Neural cell (in vitro differentiated cells): ENCODE measurements at regions not wholly inside any gene's neighbourhood (a gene's known extent, or its start where the extent isn't known, plus 50 kb on each side); places are given as distances from the start of the nearest gene placed in this dataset.
A peak's percentile ranks its signal among the peaks of the same experiment; 100 is the strongest.
"Not testable (repeated sequence)": the region's sequence is repeated elsewhere in the genome, so short reads cannot be mapped to it uniquely, and the experiment has no call there.

Experiments used
- H2AFZ ChIP-seq: fragments of 200-600, 300-800 bp; sonication (generic), shearing (Covaris generic); 2 replicates; pipeline ENCODE4 v1.6.0; 2014; ENCODE audit warnings: low read depth, mild to moderate bottlenecking, antibody characterized with exemption, low read length, moderate library complexity
- H3F3A ChIP-seq: fragments of 200-600 bp; shearing (Covaris generic); 2 replicates; pipeline ENCODE4 v1.6.1; 2016; ENCODE audit warnings: mild to moderate bottlenecking, moderate library complexity, mixed read lengths, antibody characterized with exemption, low read length; ENCODE audit not compliant: insufficient read depth, poor library complexity, severe bottlenecking
- H3K27ac ChIP-seq: fragments of 200-600, 300-800 bp; sonication (generic), shearing (Covaris generic); 2 replicates; pipeline ENCODE4 v1.5.1; 2014; ENCODE audit warnings: mild to moderate bottlenecking, low read length, moderate library complexity
- H3K27me3 ChIP-seq: fragments of 300-800, 200-600 bp; sonication (generic), shearing (Covaris generic); 2 replicates; pipeline ENCODE4 v1.6.0; 2014; ENCODE audit warnings: mild to moderate bottlenecking, low read depth, low read length, moderate library complexity; ENCODE audit not compliant: insufficient read depth
- H3K36me3 ChIP-seq: fragments of 300-800, 200-600 bp; sonication (generic), shearing (Covaris generic); 2 replicates; pipeline ENCODE4 v1.5.1; 2014; ENCODE audit warnings: mild to moderate bottlenecking, antibody characterized with exemption, low read length, moderate library complexity; ENCODE audit not compliant: insufficient read depth
- H3K4me2 ChIP-seq: fragments of 300-800, 200-600 bp; sonication (generic), shearing (Covaris generic); 2 replicates; pipeline ENCODE4 v1.6.0; 2014; ENCODE audit warnings: mild to moderate bottlenecking, low read length
- H3K4me3 ChIP-seq: fragments of 300-800, 200-600 bp; sonication (generic), shearing (Covaris generic); 2 replicates; pipeline ENCODE4 v1.5.1; 2014; ENCODE audit warnings: mild to moderate bottlenecking, low read length, moderate library complexity
- H3K79me2 ChIP-seq: fragments of 200-600 bp; shearing (Covaris generic); replicated peaks from 2 replicates; pipeline ENCODE4 v1.6.0; 2014; ENCODE audit warnings: mild to moderate bottlenecking, low read length, moderate library complexity; ENCODE audit not compliant: insufficient read depth
- H3K9ac ChIP-seq: fragments of 300-800, 200-600 bp; sonication (generic), shearing (Covaris generic); 2 replicates; pipeline ENCODE4 v1.6.1; 2016; ENCODE audit warnings: mild to moderate bottlenecking, low read length, mixed read lengths
- H3K9me2 ChIP-seq: fragments of 200-600 bp; shearing (Covaris generic); 2 replicates; pipeline ENCODE4 v1.6.1; 2016; ENCODE audit warnings: mild to moderate bottlenecking, low read length, mixed read lengths; ENCODE audit not compliant: insufficient read depth
- H3K9me3 ChIP-seq: fragments of 200-600, 300-800 bp; sonication (generic), shearing (Covaris generic); 2 replicates; pipeline ENCODE4 v1.6.1; 2016; ENCODE audit warnings: mild to moderate bottlenecking, mixed run types, low read length, moderate library complexity, mixed read lengths
- H4K20me1 ChIP-seq: fragments of 200-600 bp; shearing (Covaris generic); 2 replicates; pipeline ENCODE4 v1.6.1; 2016; ENCODE audit warnings: mild to moderate bottlenecking, mixed run types; ENCODE audit not compliant: insufficient read depth
- EP300 ChIP-seq: fragments of 450-650 bp; conservative IDR thresholded peaks from 2 replicates; pipeline ENCODE4 v1.6.1; 2014; ENCODE audit warnings: antibody characterized with exemption, mild to moderate bottlenecking, moderate library complexity; ENCODE audit not compliant: poor library complexity, severe bottlenecking
- EZH2 ChIP-seq: fragments of 200-600, 300-800 bp; shearing (Covaris generic), sonication (generic); IDR thresholded peaks from 2 replicates; pipeline ENCODE4 v1.6.1; 2014; ENCODE audit warnings: antibody characterized with exemption, low read length, borderline replicate concordance, mild to moderate bottlenecking; ENCODE audit not compliant: insufficient read depth, poor library complexity, severe bottlenecking
- MXI1 ChIP-seq: fragments of 450-650 bp; conservative IDR thresholded peaks from 2 replicates; pipeline ENCODE4 v1.6.1; 2014; ENCODE audit warnings: antibody characterized with exemption, mild to moderate bottlenecking; ENCODE audit not compliant: poor library complexity, severe bottlenecking
- POLR2AphosphoS5 ChIP-seq: IDR thresholded peaks from 2 replicates; pipeline ENCODE4 v1.6.1; 2012
- RAD21 ChIP-seq: fragments of 450-650 bp; conservative IDR thresholded peaks from 2 replicates; pipeline ENCODE4 v1.6.1; 2014; ENCODE audit warnings: antibody characterized with exemption, mild to moderate bottlenecking, moderate library complexity
- SMC3 ChIP-seq: fragments of 450-650 bp; conservative IDR thresholded peaks from 2 replicates; pipeline ENCODE4 v1.6.1; 2014; ENCODE audit warnings: antibody characterized with exemption, mild to moderate bottlenecking, moderate library complexity; ENCODE audit not compliant: poor library complexity
- TAF1 ChIP-seq: IDR thresholded peaks from 2 replicates; pipeline ENCODE4 v1.6.1; 2012; ENCODE audit warnings: low read depth
- TF ChIP-seq, protein P1 (sequence below): fragments of 450-650 bp; IDR thresholded peaks from 2 replicates; pipeline ENCODE4 v1.5.1; 2014; ENCODE audit warnings: antibody characterized with exemption, mild to moderate bottlenecking, moderate library complexity; ENCODE audit not compliant: poor library complexity, severe bottlenecking
- TF ChIP-seq, protein P2 (sequence below): IDR thresholded peaks from 2 replicates; pipeline ENCODE4 v1.6.1; 2012; ENCODE audit warnings: borderline replicate concordance

DNA sequence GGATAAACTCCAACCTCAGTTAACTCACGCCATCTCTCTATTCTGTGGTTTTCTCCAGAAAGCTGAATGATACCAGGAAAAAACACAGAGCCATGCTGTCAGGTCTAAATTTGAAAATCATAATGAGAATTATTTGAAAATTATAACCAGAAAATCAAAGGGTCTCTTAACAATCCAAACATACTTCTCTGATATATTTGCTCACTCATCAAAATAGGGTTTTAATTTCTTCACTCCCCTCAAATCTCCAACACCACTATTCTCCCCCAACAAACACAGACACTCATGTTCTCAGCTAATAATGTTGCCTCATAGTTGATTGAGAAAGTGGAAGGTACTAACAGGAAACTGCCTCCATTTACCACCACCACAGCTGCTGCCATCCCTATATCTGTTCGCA lies 375.5 kb downstream of the TLE1 start (continued):
- TF ChIP-seq, protein P1, sequence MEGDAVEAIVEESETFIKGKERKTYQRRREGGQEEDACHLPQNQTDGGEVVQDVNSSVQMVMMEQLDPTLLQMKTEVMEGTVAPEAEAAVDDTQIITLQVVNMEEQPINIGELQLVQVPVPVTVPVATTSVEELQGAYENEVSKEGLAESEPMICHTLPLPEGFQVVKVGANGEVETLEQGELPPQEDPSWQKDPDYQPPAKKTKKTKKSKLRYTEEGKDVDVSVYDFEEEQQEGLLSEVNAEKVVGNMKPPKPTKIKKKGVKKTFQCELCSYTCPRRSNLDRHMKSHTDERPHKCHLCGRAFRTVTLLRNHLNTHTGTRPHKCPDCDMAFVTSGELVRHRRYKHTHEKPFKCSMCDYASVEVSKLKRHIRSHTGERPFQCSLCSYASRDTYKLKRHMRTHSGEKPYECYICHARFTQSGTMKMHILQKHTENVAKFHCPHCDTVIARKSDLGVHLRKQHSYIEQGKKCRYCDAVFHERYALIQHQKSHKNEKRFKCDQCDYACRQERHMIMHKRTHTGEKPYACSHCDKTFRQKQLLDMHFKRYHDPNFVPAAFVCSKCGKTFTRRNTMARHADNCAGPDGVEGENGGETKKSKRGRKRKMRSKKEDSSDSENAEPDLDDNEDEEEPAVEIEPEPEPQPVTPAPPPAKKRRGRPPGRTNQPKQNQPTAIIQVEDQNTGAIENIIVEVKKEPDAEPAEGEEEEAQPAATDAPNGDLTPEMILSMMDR, result no peak

DNA sequence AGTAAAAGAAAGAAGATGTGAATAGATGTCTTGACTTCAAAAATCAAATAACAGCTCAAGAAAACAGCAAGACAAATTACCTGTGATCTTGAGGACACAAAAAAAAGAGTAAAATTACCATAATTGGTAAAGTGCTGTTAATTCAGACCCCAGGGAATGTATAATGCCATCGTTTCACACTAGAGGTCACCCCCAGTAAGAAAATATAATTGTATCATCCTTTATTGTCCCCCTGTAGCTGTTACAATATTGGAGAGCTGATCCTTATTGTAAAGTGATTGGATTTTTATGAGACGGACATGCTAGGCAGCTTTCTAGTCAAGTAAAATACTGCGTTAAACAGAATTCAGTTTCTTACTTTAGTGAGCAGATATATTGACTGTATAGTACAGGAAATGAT lies 377.0 kb downstream of the TLE1 start:
- TF ChIP-seq RAD21 (peak; percentile 26), POLR2AphosphoS5 (no peak)

DNA sequence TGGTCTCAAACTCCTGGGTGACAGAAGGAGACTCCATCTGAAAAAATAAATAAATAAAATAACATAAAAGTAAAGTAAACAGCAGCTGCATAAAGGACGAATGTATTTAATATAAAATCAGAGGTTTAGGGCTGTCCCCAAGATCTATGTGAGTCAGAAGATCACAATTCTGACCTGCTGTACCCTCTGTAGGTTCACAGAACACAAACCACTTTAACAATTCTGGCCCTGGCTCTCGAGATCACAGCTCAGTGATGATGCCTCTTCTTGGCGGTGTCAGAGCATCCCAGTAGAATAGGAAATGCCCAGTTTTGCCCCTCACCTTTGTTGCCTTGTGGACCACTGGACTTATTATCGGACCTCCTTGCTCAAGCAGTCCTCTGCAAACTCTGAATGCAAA lies 380.9 kb downstream of the TLE1 start:
- H3K4me2 ChIP-seq, result no peak overlapping the region
- H4K20me1 ChIP-seq, result no peaks in the 10 kb centered on the region
- H3K9me2 ChIP-seq, result no peaks in the 10 kb centered on the region
- no peaks in the 10 kb centered on the region for H3K36me3 ChIP-seq
- no peaks in the 10 kb centered on the region for H3K79me2 ChIP-seq
- H2AFZ ChIP-seq, result no peak overlapping the region
- H3K27me3 ChIP-seq, result no peaks in the 10 kb centered on the region
- H3F3A ChIP-seq, result no peaks in the 10 kb centered on the region
- TF ChIP-seq, protein P1, result no peak
- TF ChIP-seq TAF1 (no peak), POLR2AphosphoS5 (no peak), SMC3 (no peak), RAD21 (no peak), EP300 (no peak), EZH2 (no peak), MXI1 (no peak)
- TF ChIP-seq, protein P2, sequence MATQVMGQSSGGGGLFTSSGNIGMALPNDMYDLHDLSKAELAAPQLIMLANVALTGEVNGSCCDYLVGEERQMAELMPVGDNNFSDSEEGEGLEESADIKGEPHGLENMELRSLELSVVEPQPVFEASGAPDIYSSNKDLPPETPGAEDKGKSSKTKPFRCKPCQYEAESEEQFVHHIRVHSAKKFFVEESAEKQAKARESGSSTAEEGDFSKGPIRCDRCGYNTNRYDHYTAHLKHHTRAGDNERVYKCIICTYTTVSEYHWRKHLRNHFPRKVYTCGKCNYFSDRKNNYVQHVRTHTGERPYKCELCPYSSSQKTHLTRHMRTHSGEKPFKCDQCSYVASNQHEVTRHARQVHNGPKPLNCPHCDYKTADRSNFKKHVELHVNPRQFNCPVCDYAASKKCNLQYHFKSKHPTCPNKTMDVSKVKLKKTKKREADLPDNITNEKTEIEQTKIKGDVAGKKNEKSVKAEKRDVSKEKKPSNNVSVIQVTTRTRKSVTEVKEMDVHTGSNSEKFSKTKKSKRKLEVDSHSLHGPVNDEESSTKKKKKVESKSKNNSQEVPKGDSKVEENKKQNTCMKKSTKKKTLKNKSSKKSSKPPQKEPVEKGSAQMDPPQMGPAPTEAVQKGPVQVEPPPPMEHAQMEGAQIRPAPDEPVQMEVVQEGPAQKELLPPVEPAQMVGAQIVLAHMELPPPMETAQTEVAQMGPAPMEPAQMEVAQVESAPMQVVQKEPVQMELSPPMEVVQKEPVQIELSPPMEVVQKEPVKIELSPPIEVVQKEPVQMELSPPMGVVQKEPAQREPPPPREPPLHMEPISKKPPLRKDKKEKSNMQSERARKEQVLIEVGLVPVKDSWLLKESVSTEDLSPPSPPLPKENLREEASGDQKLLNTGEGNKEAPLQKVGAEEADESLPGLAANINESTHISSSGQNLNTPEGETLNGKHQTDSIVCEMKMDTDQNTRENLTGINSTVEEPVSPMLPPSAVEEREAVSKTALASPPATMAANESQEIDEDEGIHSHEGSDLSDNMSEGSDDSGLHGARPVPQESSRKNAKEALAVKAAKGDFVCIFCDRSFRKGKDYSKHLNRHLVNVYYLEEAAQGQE, result no peak
- no peak overlapping the region for H3K9ac ChIP-seq
- H3K27ac ChIP-seq, result no peak overlapping the region
- no peaks in the 10 kb centered on the region for H3K9me3 ChIP-seq
- H3K4me3 ChIP-seq, result no peak overlapping the region

More for the DNA sequence above, 377.0 kb downstream of the TLE1 start:
- Histone ChIP-seq H3K4me3 (no peak overlapping the region), H3K4me2 (no peak overlapping the region), H3K36me3 (no peaks in the 10 kb centered on the region), H3K9me2 (no peaks in the 10 kb centered on the region), H3K79me2 (no peaks in the 10 kb centered on the region), H3K27me3 (no peaks in the 10 kb centered on the region), H3K27ac (no peak overlapping the region), H3K9me3 (no peaks in the 10 kb centered on the region), H3K9ac (no peak overlapping the region), H2AFZ (no peak overlapping the region), H3F3A (no peaks in the 10 kb centered on the region), H4K20me1 (no peaks in the 10 kb centered on the region)

DNA sequence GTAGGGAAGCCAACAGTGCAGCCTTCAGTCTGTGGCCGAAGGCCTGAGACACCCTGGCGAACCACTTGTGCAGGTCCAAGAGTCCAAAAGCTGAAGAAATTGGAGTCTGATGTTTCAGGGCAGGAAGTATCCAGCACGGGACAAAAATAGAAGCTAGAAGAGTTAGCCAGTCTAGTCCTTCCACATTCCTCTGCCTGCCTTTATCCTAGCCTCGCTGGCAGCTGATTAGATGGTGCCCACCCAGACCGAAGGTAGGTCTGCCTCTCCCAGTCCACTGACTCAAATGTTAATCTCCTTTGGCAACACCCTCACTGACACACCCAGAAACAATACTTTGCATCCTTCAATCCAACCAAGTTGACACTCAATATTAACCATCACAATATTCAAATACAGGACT lies 381.6 kb downstream of the TLE1 start:
- not testable (repeated sequence) for H3K9me3 ChIP-seq, H2AFZ ChIP-seq, H3K4me2 ChIP-seq, H3K9ac ChIP-seq, H3K4me3 ChIP-seq, H3K36me3 ChIP-seq, H4K20me1 ChIP-seq, H3K9me2 ChIP-seq, H3F3A ChIP-seq, H3K27ac ChIP-seq, H3K79me2 ChIP-seq, H3K27me3 ChIP-seq
